Ishikawa (cell line): ENCODE measurements at regions not wholly inside any gene's neighbourhood (a gene's known extent, or its start where the extent isn't known, plus 50 kb on each side); places are given as distances from the start of the nearest gene placed in this dataset.

ENCODE experiments used
- CEBPB ChIP-seq: IDR thresholded peaks from 2 replicates; pipeline ENCODE4 v1.6.1; 2012
- CREB1 ChIP-seq: IDR thresholded peaks from 2 replicates; pipeline ENCODE4 v1.6.1; 2012; ENCODE audit warnings: low read depth
- EGR1 ChIP-seq: IDR thresholded peaks from 2 replicates; pipeline ENCODE4 v1.6.1; 2012
- EP300 ChIP-seq: IDR thresholded peaks from 2 replicates; pipeline ENCODE4 v1.6.1; 2012; ENCODE audit warnings: borderline replicate concordance
- FOXM1 ChIP-seq: IDR thresholded peaks from 2 replicates; pipeline ENCODE4 v1.6.1; 2012; ENCODE audit warnings: low read depth, borderline replicate concordance
- MAX ChIP-seq: IDR thresholded peaks from 2 replicates; pipeline ENCODE4 v1.6.1; 2012
- NFIC ChIP-seq: IDR thresholded peaks from 2 replicates; pipeline ENCODE4 v1.6.1; 2012
- RAD21 ChIP-seq: IDR thresholded peaks from 2 replicates; pipeline ENCODE4 v1.6.1; 2012; ENCODE audit warnings: low read depth
- REST ChIP-seq: IDR thresholded peaks from 2 replicates; pipeline ENCODE4 v1.6.1; 2012; ENCODE audit warnings: low read depth, mild to moderate bottlenecking
- TAF1 ChIP-seq: IDR thresholded peaks from 2 replicates; pipeline ENCODE4 v1.6.1; 2012; ENCODE audit warnings: low read depth, mild to moderate bottlenecking
- TCF12 ChIP-seq: IDR thresholded peaks from 2 replicates; pipeline ENCODE4 v1.6.1; 2012; ENCODE audit warnings: low read depth
- TEAD4 ChIP-seq: IDR thresholded peaks from 2 replicates; pipeline ENCODE4 v1.6.1; 2012
- USF1 ChIP-seq: IDR thresholded peaks from 2 replicates; pipeline ENCODE4 v1.6.1; 2012
- YY1 ChIP-seq: IDR thresholded peaks from 2 replicates; pipeline ENCODE4 v1.6.1; 2012; ENCODE audit warnings: low read depth
- ZBTB7A ChIP-seq: IDR thresholded peaks from 2 replicates; pipeline ENCODE4 v1.6.1; 2012; ENCODE audit warnings: low read depth

GRCh38 chr2:128439031-128439790 is 120.5 kb upstream of the HS6ST1 start:
- TF ChIP-seq NFIC (no peak), USF1 (no peak), TAF1 (no peak), MAX (no peak), TCF12 (no peak), RAD21 (no peak), EP300 (no peak), TEAD4 (no peak), EGR1 (no peak)

GRCh38 chr2:128439791-128440665 is 121.4 kb upstream of the HS6ST1 start:
- TF ChIP-seq USF1 (no peak), RAD21 (no peak), REST (no peak), MAX (no peak), CREB1 (no peak), CEBPB (no peak)

GRCh38 chr2:128440666-128441340 is 122.1 kb upstream of the HS6ST1 start:
- TF ChIP-seq USF1 (no peak), RAD21 (no peak), CEBPB (no peak), EGR1 (no peak), MAX (no peak), TCF12 (no peak), EP300 (no peak), NFIC (no peak), CREB1 (no peak), TEAD4 (no peak), YY1 (no peak), REST (no peak), TAF1 (no peak), FOXM1 (no peak), ZBTB7A (no peak)

- no peak for TF ChIP-seq EGR1
- no peak for TF ChIP-seq TEAD4
- no peak for TF ChIP-seq CEBPB
- TF ChIP-seq YY1: no peak
- TF ChIP-seq USF1: no peak
- TF ChIP-seq ZBTB7A: no peak
- no peak for TF ChIP-seq FOXM1
- no peak for TF ChIP-seq MAX
- no peak for TF ChIP-seq TAF1
- no peak for TF ChIP-seq EP300
- no peak for TF ChIP-seq CREB1
- TF ChIP-seq NFIC: no peak
- TF ChIP-seq RAD21: no peak
- TF ChIP-seq TCF12: no peak
- TF ChIP-seq REST: no peak
Observed at GRCh38 chr2:128441341-128442052, 122.8 kb upstream of the HS6ST1 start.
